ENCODE measurements at regions not wholly inside any gene's neighbourhood (a gene's known extent, or its start where the extent isn't known, plus 50 kb on each side); places are given as distances from the start of the nearest gene placed in this dataset.

GRCh38 chr4:66956426-66956825, 588.9 kb downstream of the CENPC start:
- Histone ChIP-seq H3K4me3 (replicated peaks in 1 of 3; ENCODE audit: insufficient read depth in 1 of 3, low read depth in 2 of 3, low read length in 3 of 3) (no peak overlapping the region), H3K27ac (ENCODE audit: extremely low read length, insufficient read depth, low read length) (no peak overlapping the region), H2AFZ (ENCODE audit: low read length) (no peak overlapping the region), H3K27me3 (ENCODE audit: control insufficient read depth in 1 of 2, insufficient read depth in 2 of 2, low read length in 2 of 2) (no peaks in the 10 kb centered on the region), H4K20me1 (ENCODE audit: insufficient read depth, low read length) (no peaks in the 10 kb centered on the region), H3K9me3 (ENCODE audit: low read length) (no peaks in the 10 kb centered on the region), H3K36me3 (replicated peaks in 1 of 2; ENCODE audit: control insufficient read depth in 1 of 2, insufficient read depth in 2 of 2, low read length in 2 of 2) (no peaks in the 10 kb centered on the region), H3K9ac (ENCODE audit: insufficient read depth, low read depth, low read length) (no peak overlapping the region), H3K79me2 (ENCODE audit: insufficient read depth, low read length) (no peaks in the 10 kb centered on the region), H3K4me1 (ENCODE audit: insufficient read depth, low read length) (no peaks in the 10 kb centered on the region), H3K4me2 (ENCODE audit: low read depth, low read length) (no peak overlapping the region)
- WGBS (ENCODE audit: low lambda C conversion rate): 25% methylated on average over 5 of the region's 6 CpGs
- ChIA-PET CTCF (ENCODE audit: low intra/inter-chr PET ratio, low total read pairs) (no interaction called here), POLR2A (no interaction called here)
- BruUV-seq (replicated peaks): no TSS peak
- ATAC-seq: no peak
- in situ Hi-C loops (cut with HindIII; ENCODE audit: extremely low pct_ligation_motif_present, low pct_unique_long_range_greater_than_20kb) (no loop called here), intact Hi-C loops (cut with micrococcal nuclease; ENCODE audit: unreplicated experiment) (no loop called here)
- DNase-seq (ENCODE audit: low spot score): no peak
- no peak for FAIRE-seq
- TF ChIP-seq, protein P1, sequence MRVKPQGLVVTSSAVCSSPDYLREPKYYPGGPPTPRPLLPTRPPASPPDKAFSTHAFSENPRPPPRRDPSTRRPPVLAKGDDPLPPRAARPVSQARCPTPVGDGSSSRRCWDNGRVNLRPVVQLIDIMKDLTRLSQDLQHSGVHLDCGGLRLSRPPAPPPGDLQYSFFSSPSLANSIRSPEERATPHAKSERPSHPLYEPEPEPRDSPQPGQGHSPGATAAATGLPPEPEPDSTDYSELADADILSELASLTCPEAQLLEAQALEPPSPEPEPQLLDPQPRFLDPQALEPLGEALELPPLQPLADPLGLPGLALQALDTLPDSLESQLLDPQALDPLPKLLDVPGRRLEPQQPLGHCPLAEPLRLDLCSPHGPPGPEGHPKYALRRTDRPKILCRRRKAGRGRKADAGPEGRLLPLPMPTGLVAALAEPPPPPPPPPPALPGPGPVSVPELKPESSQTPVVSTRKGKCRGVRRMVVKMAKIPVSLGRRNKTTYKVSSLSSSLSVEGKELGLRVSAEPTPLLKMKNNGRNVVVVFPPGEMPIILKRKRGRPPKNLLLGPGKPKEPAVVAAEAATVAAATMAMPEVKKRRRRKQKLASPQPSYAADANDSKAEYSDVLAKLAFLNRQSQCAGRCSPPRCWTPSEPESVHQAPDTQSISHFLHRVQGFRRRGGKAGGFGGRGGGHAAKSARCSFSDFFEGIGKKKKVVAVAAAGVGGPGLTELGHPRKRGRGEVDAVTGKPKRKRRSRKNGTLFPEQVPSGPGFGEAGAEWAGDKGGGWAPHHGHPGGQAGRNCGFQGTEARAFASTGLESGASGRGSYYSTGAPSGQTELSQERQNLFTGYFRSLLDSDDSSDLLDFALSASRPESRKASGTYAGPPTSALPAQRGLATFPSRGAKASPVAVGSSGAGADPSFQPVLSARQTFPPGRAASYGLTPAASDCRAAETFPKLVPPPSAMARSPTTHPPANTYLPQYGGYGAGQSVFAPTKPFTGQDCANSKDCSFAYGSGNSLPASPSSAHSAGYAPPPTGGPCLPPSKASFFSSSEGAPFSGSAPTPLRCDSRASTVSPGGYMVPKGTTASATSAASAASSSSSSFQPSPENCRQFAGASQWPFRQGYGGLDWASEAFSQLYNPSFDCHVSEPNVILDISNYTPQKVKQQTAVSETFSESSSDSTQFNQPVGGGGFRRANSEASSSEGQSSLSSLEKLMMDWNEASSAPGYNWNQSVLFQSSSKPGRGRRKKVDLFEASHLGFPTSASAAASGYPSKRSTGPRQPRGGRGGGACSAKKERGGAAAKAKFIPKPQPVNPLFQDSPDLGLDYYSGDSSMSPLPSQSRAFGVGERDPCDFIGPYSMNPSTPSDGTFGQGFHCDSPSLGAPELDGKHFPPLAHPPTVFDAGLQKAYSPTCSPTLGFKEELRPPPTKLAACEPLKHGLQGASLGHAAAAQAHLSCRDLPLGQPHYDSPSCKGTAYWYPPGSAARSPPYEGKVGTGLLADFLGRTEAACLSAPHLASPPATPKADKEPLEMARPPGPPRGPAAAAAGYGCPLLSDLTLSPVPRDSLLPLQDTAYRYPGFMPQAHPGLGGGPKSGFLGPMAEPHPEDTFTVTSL (CRISPR knock-in tag; IDR thresholded peaks at IDR 0.05; ENCODE audit: borderline replicate concordance): no peak
- TF ChIP-seq ZNF609 (CRISPR knock-in tag; IDR thresholded peaks at IDR 0.05; ENCODE audit: borderline replicate concordance) (no peak), TOPORS (CRISPR knock-in tag; IDR thresholded peaks at IDR 0.05) (no peak), ZMAT3 (CRISPR knock-in tag; conservative IDR thresholded peaks at IDR 0.05) (no peak), NFE2L2 (IDR thresholded peaks at IDR 0.05; ENCODE audit: low read length) (no peak), ZNF589 (CRISPR knock-in tag; conservative IDR thresholded peaks at IDR 0.05) (no peak), NBN (conservative IDR thresholded peaks at IDR 0.05) (no peak), HOXA7 (CRISPR knock-in tag; IDR thresholded peaks at IDR 0.05) (no peak), GTF3A (CRISPR knock-in tag; conservative IDR thresholded peaks at IDR 0.05) (no peak), HNRNPLL (IDR thresholded peaks at IDR 0.05; ENCODE audit: low read depth, low read length, poor library complexity, severe bottlenecking) (no peak), BRF2 (CRISPR knock-in tag; IDR thresholded peaks at IDR 0.05) (no peak)
- TF ChIP-seq, protein P2, sequence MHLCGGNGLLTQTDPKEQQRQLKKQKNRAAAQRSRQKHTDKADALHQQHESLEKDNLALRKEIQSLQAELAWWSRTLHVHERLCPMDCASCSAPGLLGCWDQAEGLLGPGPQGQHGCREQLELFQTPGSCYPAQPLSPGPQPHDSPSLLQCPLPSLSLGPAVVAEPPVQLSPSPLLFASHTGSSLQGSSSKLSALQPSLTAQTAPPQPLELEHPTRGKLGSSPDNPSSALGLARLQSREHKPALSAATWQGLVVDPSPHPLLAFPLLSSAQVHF (CRISPR knock-in tag; IDR thresholded peaks at IDR 0.05): no peak

Data from HepG2 (cell line).